ENCODE measurements at regions not wholly inside any gene's neighbourhood (a gene's known extent, or its start where the extent isn't known, plus 50 kb on each side); places are given as distances from the start of the nearest gene placed in this dataset.

DNA sequence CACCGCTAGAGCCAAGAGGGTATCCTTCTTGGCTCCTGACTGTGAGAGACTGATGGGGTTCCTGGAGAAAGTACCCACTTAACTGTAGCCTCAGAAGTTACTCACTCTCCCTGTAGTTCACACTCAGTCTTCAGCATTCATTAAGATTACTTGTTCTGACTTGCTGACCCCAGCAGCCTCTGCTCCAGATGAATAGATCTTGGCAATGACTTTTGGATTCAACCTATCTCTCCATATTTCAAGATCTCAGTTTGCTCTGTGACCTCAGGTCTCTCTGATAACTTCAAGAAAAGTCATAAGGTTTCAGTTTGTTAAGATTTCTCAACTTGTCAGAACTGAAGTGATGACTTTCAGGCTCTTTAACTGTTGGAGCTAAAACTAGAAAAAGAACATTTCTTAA lies 825.6 kb downstream of the PCDH7 start:
- Histone ChIP-seq H3K9ac (ENCODE audit: extremely low read depth, insufficient read length, low read length) (no peak overlapping the region), H2BK15ac (ENCODE audit: low read depth, low read length) (no peak overlapping the region), H3K4me2 (ENCODE audit: insufficient read depth, insufficient read length, low read length) (no peak overlapping the region), H3K23ac (ENCODE audit: insufficient read length, low read depth, low read length) (no peak overlapping the region), H3T11ph (ENCODE audit: low read length) (no peak overlapping the region), H3K18ac (ENCODE audit: insufficient read length, low read depth, low read length) (no peak overlapping the region), H3K4me1 (ENCODE audit: insufficient read depth, low read length) (no peaks in the 10 kb centered on the region), H4K5ac (ENCODE audit: insufficient read length, low read depth, low read length) (no peak overlapping the region), H3K4ac (ENCODE audit: low read depth, low read length) (no peak overlapping the region), H2AFZ (ENCODE audit: low read length) (no peak overlapping the region), H3K79me1 (ENCODE audit: insufficient read depth, low read depth, low read length, poor library complexity, severe bottlenecking) (no peaks in the 10 kb centered on the region), H3K9me3 (ENCODE audit: control insufficient read depth, low read depth, low read length) (no peaks in the 10 kb centered on the region), H3K56ac (ENCODE audit: insufficient read length, low read depth, low read length) (no peak overlapping the region), H4K91ac (ENCODE audit: insufficient read length, low read depth, low read length) (no peak overlapping the region), H3K27me3 (ENCODE audit: insufficient read depth, low read length) (no peaks in the 10 kb centered on the region), H2BK12ac (ENCODE audit: insufficient read length, low read depth, low read length) (no peak overlapping the region), H3K14ac (ENCODE audit: insufficient read depth, low read length) (no peak overlapping the region), H2BK20ac (ENCODE audit: low read depth, low read length, poor library complexity, severe bottlenecking) (no peak overlapping the region), H2BK120ac (ENCODE audit: low read depth, low read length, poor library complexity, severe bottlenecking) (no peak overlapping the region), H3K79me2 (ENCODE audit: insufficient read depth, low read length) (no peaks in the 10 kb centered on the region), H4K20me1 (ENCODE audit: control insufficient read depth, insufficient read depth, insufficient read length) (no peaks in the 10 kb centered on the region), H3K27ac (ENCODE audit: insufficient read length, low read depth, low read length) (no peak overlapping the region), H2AK5ac (ENCODE audit: insufficient read length, low read length) (no peak overlapping the region), H2BK5ac (ENCODE audit: insufficient read length, low read length) (no peak overlapping the region), H3K23me2 (ENCODE audit: insufficient read length, low read depth, low read length, poor library complexity, severe bottlenecking) (no peaks in the 10 kb centered on the region), H4K8ac (replicated peaks; ENCODE audit: insufficient read length, low read depth, low read length) (no peak overlapping the region)
- 0 out of 7 replicates have a peak overlapping the region, but pooled peaks of 1 of the 3 experiments have one; percentile 49 for H3K27ac Mint-ChIP-seq
- H3K9me3 Mint-ChIP-seq: no peaks in the 10 kb centered on the region
- no peak overlapping the region for H3K4me3 Mint-ChIP-seq
- DNase-seq: no peak
- H3K27me3 Mint-ChIP-seq (ENCODE audit: low read depth): no peaks in the 10 kb centered on the region
- H3K36me3 Mint-ChIP-seq (ENCODE audit: insufficient read depth in 1 of 3, low read depth in 3 of 3): no peaks in the 10 kb centered on the region
- TF ChIP-seq, protein P1, sequence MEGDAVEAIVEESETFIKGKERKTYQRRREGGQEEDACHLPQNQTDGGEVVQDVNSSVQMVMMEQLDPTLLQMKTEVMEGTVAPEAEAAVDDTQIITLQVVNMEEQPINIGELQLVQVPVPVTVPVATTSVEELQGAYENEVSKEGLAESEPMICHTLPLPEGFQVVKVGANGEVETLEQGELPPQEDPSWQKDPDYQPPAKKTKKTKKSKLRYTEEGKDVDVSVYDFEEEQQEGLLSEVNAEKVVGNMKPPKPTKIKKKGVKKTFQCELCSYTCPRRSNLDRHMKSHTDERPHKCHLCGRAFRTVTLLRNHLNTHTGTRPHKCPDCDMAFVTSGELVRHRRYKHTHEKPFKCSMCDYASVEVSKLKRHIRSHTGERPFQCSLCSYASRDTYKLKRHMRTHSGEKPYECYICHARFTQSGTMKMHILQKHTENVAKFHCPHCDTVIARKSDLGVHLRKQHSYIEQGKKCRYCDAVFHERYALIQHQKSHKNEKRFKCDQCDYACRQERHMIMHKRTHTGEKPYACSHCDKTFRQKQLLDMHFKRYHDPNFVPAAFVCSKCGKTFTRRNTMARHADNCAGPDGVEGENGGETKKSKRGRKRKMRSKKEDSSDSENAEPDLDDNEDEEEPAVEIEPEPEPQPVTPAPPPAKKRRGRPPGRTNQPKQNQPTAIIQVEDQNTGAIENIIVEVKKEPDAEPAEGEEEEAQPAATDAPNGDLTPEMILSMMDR (conservative IDR thresholded peaks at IDR 0.05): no peak
- no CpG with 5 or more reads among the region's 1 CpG for WGBS (ENCODE audit: extremely low coverage, insufficient read length, low lambda C conversion rate)
- H3K4me1 Mint-ChIP-seq: no peaks in the 10 kb centered on the region

All from H9 (cell line).